ENCODE measurements at regions not wholly inside any gene's neighbourhood (a gene's known extent, or its start where the extent isn't known, plus 50 kb on each side); places are given as distances from the start of the nearest gene placed in this dataset.

- intact Hi-C loops (cut with DNase I; ENCODE audit: low total_unique reads) (no loop called here), in situ Hi-C loops (cut with MboI; ENCODE audit: low sequenced_read_pairs in 4 of 4) (no loop called here)
- ATAC-seq (no peak), DNase-seq (no peak)
- H3K36me3 ChIP-seq: no peaks in the 10 kb centered on the region
- H3K27me3 ChIP-seq: no peaks in the 10 kb centered on the region
- TF ChIP-seq POLR2A (IDR thresholded peaks at IDR 0.05) (no peak), CTCF (IDR thresholded peaks at IDR 0.05 in 4 of 5, conservative IDR thresholded peaks at IDR 0.05 in 1 of 5) (no peak)
- H3K4me1 ChIP-seq: no peaks in the 10 kb centered on the region
- no peak overlapping the region for H3K4me3 ChIP-seq
- no peaks in the 10 kb centered on the region for H3K9me3 ChIP-seq
- no peak overlapping the region for H3K27ac ChIP-seq
Measured at GRCh38 chr16:5378531-5378930, 280.9 kb upstream of the EEF2KMT start.

DNA sequence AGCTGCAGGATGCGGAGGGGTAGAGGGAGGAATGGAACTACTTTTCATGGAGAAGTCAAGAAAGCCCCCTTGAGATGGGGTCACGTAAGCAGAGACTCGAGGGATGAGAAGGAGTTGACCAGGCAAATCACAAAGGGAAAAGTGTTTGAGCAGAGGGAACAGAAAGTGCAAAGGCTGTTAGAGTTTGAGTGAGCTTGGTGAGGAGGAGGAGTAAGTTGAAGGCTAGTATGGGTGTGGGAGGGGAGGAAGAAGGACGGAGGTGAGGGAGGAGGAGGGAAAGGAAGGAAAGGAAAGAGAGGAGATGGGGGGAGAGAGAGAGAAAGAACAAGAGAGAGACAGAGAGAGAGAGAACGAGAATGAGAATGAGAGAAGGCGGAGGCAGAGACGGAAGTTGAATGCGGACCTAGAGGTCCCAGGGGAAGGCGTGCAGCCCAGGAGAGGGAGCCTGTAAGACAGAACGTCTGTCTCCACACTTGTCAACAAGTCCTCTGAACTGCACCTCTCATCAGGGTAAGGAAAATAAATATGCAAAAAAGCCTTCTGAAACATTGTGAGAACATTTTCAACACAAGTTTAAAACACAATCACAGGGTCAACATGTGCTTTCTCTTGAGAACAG lies 279.8 kb upstream of the EEF2KMT start:
- in situ Hi-C loops (cut with MboI; ENCODE audit: low sequenced_read_pairs in 4 of 4): no loop called here
- Histone ChIP-seq H3K36me3 (no peaks in the 10 kb centered on the region), H3K27me3 (no peaks in the 10 kb centered on the region), H3K27ac (no peak overlapping the region), H3K9me3 (no peaks in the 10 kb centered on the region), H3K4me1 (no peaks in the 10 kb centered on the region), H3K4me3 (no peak overlapping the region)
- no peak for DNase-seq
- intact Hi-C loops (cut with DNase I; ENCODE audit: low total_unique reads): no loop called here
- TF ChIP-seq CTCF (IDR thresholded peaks at IDR 0.05 in 4 of 5, conservative IDR thresholded peaks at IDR 0.05 in 1 of 5): no peak
- no peak for TF ChIP-seq POLR2A (IDR thresholded peaks at IDR 0.05)
- ATAC-seq: no peak

DNA sequence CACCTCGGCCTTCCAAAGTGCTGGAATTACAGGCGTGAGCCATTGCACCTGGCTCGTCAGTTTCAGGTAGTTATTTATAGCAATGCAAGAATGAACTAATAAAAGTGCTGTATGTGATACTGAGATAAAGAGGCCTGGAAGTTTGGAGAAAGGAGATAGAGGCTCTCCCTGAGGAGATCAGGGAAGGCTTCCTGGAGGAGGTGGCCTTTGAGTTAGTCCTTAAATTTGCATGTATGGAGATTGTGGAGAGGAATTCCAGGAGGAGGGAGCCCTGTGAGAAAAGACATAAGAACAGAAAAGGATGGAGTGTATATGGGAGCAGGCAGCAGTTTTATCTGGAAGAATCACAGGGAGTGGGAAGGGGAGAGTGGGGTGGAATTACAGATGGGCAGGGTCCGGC lies 276.6 kb upstream of the EEF2KMT start:
- DNase-seq (no peak), ATAC-seq (no peak)
- H3K27ac ChIP-seq: no peak overlapping the region
- no peaks in the 10 kb centered on the region for H3K9me3 ChIP-seq
- no peak for TF ChIP-seq POLR2A (IDR thresholded peaks at IDR 0.05)
- TF ChIP-seq CTCF (IDR thresholded peaks at IDR 0.05 in 4 of 5, conservative IDR thresholded peaks at IDR 0.05 in 1 of 5): no peak
- H3K27me3 ChIP-seq: no peaks in the 10 kb centered on the region
- no peak overlapping the region for H3K4me3 ChIP-seq
- H3K4me1 ChIP-seq: no peaks in the 10 kb centered on the region
- in situ Hi-C loops (cut with MboI; ENCODE audit: low sequenced_read_pairs in 4 of 4): no loop called here
- intact Hi-C loops (cut with DNase I; ENCODE audit: low total_unique reads): no loop called here
- no peaks in the 10 kb centered on the region for H3K36me3 ChIP-seq

GRCh38 chr16:5367951-5368350 lies 270.4 kb upstream of the EEF2KMT start:
- in situ Hi-C loops (cut with MboI; ENCODE audit: low sequenced_read_pairs in 4 of 4): no loop called here
- intact Hi-C loops (cut with DNase I; ENCODE audit: low total_unique reads): no loop called here
- DNase-seq: no peak
- Histone ChIP-seq H3K36me3 (no peaks in the 10 kb centered on the region), H3K9me3 (no peaks in the 10 kb centered on the region), H3K27ac (no peak overlapping the region), H3K4me1 (no peaks in the 10 kb centered on the region), H3K4me3 (no peak overlapping the region), H3K27me3 (no peaks in the 10 kb centered on the region)
- TF ChIP-seq CTCF (IDR thresholded peaks at IDR 0.05 in 4 of 5, conservative IDR thresholded peaks at IDR 0.05 in 1 of 5) (no peak), POLR2A (IDR thresholded peaks at IDR 0.05) (no peak)
- no peak for ATAC-seq

- Histone ChIP-seq H3K27ac (no peak overlapping the region), H3K9me3 (no peaks in the 10 kb centered on the region), H3K27me3 (no peaks in the 10 kb centered on the region), H3K36me3 (no peaks in the 10 kb centered on the region), H3K4me3 (no peak overlapping the region), H3K4me1 (no peaks in the 10 kb centered on the region)
- in situ Hi-C loops (cut with MboI; ENCODE audit: low sequenced_read_pairs in 4 of 4) (no loop called here), intact Hi-C loops (cut with DNase I; ENCODE audit: low total_unique reads) (no loop called here)
- TF ChIP-seq CTCF (IDR thresholded peaks at IDR 0.05 in 4 of 5, conservative IDR thresholded peaks at IDR 0.05 in 1 of 5): no peak
- no peak for TF ChIP-seq POLR2A (IDR thresholded peaks at IDR 0.05)
- DNase-seq (no peak), ATAC-seq (no peak)
Measured at GRCh38 chr16:5366126-5366525, 268.5 kb upstream of the EEF2KMT start.
